HK-2 (cell line): ENCODE measurements at regions not wholly inside any gene's neighbourhood (a gene's known extent, or its start where the extent isn't known, plus 50 kb on each side); places are given as distances from the start of the nearest gene placed in this dataset.

Source experiments
- DNase-seq: peaks from one replicate; pipeline ENCODE4 v3.0.0-alpha.2; 2018; ENCODE audit not compliant: unreplicated experiment

- no peak for DNase-seq
Measured at GRCh38 chr1:56313560-56313959, 265.8 kb downstream of the PLPP3 start.

DNA sequence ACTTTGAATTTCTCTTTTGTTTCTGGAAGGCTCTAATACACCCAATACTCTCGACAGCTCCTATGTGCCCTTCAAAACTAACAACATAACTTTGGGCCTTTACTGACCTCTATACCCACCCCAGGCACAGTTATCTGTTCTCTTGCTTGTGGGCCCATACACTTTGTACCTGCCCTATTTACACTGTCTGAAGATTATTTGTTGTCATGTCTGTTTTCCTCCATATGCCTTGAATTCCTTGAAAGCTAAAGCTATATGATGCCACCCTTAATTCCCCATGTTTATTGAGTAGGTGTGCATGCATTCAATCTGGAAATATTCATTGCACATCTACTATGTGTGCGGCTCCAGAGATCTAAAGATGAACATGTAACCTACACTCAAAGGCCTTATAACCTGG is 267.6 kb downstream of the PLPP3 start:
- DNase-seq, result no peak

DNA sequence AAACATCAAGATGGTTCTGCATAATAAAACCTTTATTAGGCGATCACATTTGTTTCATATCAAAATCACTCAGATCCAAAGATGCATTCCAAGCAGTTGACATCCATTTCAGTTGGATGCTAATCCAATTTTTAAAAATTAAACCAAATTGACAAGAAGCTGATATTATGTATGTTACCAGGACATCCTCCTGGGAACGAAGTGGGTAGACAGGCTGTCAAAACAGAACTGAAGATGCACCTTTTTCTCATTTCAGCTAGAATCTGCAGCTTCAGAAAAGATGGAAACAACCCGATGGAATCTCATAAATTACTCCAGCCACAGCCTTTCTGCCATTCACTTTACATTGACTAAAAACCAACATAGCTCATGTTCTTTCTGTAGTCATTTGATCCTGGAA is 268.4 kb downstream of the PLPP3 start:
- no peak for DNase-seq

DNA sequence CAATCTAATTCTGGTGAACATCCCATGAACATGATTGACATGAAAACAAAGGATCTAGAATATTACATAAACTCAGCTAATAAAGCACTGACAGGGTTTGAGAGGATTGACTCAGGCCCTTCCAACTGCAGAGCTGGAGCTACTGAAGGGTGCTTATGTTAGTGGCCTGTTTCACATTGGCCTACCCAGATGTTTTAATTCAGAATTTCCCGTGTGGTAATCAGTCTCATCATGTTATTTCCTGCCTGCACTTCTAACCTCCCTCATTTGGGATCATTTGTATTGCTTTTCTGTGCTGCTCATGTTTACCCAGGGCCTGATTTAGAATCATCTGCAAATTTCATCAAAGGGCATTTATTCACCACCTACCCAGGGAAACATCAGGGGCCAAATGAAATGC is 270.3 kb downstream of the PLPP3 start:
- DNase-seq, result no peak

DNA sequence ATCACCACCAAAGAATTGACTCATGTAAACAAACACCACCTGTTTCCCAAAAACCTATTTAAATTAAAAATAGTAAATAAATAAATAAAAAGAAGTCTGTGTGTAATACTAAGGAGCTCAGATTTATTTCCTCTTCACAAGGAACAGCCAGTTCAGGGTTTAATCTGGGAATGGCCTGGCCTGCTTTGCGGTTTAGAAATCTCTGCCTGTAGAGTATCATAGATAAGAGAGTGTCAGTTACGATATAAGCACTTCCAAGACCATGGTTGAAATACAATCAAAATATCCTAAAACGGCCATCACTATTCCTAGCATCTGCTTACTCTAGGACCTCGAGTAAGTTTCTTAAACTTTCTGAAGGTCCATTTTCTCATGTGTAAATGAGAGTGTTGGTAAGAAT is 274.4 kb downstream of the PLPP3 start:
- no peak for DNase-seq

- DNase-seq, result no peak
Measured at GRCh38 chr1:56303805-56304204, 275.6 kb downstream of the PLPP3 start.

- DNase-seq, result no peak
Measured at GRCh38 chr1:56302878-56303277, 276.5 kb downstream of the PLPP3 start.

- DNase-seq, result no peak
Measured at GRCh38 chr1:56301791-56302190, 277.6 kb downstream of the PLPP3 start.

DNA sequence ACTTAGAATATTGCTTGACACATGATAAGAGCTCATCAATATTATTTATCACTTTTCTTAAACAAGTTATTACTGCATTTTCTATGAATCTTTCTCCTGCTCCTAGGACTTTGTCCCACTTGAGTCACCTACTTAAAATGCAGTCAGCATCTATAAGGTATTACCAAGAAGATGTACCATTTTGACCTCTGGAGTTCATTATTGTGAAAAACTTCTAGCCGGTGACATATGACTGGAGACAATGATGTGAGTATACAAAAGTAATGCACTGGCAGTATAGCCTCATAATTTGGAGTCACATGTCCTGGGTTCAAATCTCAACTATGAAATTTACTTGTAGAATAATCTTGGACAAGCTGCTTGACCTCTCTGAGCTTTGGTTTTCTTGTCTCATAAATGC is 278.5 kb downstream of the PLPP3 start:
- no peak for DNase-seq

- no peak for DNase-seq
Measured at GRCh38 chr1:56298866-56299265, 280.5 kb downstream of the PLPP3 start.

DNA sequence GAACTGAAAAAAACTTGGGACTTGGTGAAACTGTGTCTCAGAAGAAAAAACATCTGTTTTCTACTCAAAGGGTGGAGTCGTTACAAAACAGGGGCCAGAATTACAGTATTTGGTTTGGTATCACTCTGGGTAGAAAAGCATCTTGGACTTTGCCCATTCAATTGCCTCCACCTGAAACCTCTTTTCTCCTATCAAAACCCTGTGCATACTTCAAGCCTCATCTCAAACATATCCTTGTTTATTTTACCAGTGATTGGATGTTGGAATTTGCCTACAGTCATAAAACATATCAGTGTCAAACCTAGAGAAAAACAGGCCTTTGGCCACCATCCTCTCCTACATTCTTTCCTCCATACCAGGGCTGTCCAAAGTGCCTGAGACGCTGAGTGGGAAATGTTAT is 281.5 kb downstream of the PLPP3 start:
- DNase-seq, result no peak

GRCh38 chr1:56297208-56297607 is 282.2 kb downstream of the PLPP3 start:
- DNase-seq, result no peak

GRCh38 chr1:56295949-56296929 is 283.1 kb downstream of the PLPP3 start:
- no peak for DNase-seq

DNA sequence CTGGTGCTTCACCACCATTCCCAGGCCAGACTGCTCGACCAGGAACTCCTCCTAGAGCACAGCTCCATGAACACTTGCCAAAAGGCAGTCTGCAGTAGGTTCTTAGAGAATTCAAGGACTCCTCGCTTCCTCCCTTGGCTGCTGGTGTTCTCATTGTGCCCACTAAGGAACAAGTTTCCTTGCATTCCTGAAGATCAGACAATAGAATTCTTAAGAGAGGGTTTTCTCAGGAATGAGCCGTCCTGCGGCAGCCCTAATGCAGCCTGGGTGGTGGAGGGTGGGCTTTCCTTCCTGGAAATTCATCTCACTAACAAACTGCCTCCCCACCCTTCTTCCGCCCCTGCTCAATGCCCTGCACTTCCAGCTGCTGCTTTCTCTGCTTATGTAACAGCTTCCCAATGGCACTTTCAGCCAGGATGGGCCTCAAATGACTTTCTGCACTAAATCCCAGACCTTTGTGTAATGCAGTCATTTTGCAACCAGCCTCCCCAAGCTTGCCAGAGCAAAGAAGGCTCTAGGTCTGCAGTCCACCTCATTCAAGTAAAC is 287.9 kb downstream of the PLPP3 start:
- no peak for DNase-seq

GRCh38 chr1:56289260-56289659 is 290.1 kb downstream of the PLPP3 start:
- no peak for DNase-seq

GRCh38 chr1:56287721-56288120 is 291.6 kb downstream of the PLPP3 start:
- no peak for DNase-seq

- DNase-seq, result no peak
Measured at GRCh38 chr1:56286956-56287355, 292.4 kb downstream of the PLPP3 start.

GRCh38 chr1:56286506-56286905 is 292.9 kb downstream of the PLPP3 start:
- DNase-seq, result no peak

DNA sequence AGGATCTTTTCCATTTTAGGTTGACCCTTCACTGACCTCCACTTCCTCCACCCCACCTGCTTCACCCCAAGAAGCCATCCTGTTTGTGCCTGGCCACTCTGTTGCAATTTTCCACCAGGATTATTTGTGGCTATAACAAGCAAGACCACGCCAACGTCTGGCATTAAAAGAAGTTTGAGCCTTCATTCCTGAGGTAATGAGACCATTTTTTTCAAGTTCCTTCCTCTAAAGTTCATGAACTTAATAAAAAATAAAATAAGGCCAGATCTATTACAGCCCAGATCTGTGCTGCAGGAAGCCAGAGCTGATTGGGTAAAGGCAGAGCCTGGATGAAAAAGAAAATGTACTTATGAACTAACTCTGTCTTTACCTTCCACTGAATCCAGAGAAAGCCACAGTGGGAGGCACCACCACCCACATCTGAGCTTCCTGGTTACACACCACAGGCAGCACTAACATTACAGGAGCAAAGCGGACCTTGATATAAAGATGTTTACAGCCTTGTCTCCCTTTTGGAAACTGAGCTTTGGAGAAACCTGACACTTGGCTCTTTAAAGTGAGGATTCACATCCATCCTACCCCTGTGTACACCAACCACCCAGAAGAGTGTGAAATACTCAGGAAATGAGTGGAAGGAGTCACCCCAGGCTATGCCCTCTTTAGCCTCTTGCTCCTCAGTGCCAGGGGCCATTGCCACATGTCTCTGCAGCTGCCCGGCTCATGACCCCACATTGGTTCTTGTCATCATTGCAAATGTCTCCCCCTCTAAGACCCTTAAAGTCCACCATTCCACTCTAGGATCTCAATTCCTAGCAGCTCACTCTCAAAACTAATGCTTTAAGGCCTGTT is 293.6 kb downstream of the PLPP3 start:
- no peak for DNase-seq

DNA sequence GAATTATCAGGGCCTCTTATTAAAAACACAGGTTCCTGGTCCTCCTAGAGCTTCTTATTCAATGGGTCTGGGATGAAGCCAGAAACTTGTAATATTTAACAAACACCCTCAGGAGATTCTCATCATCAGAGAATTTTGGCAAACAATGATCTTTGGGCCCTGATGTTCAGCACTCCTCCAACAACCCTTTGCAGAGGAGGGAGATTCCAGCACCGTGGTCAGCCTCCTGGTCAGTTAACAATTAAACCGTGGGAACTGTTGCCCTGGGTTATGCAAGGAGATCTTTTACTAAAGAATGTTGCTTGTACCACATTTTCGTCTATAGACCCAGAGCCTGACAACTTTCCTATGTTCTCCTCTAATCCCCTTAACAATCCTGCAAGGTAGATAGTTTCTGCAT is 294.4 kb downstream of the PLPP3 start:
- DNase-seq, result no peak

GRCh38 chr1:56278061-56278460 is 301.3 kb downstream of the PLPP3 start:
- DNase-seq, result no peak

- no peak for DNase-seq
Measured at GRCh38 chr1:56268519-56269140, 310.7 kb downstream of the PLPP3 start.
